ENCODE measurements at regions not wholly inside any gene's neighbourhood (a gene's known extent, or its start where the extent isn't known, plus 50 kb on each side); places are given as distances from the start of the nearest gene placed in this dataset.
A peak's percentile ranks its signal among the peaks of the same experiment; 100 is the strongest.

- DNase-seq (ENCODE audit: low spot score): no peak
Observed at GRCh38 chrX:13266641-13267345, 53.1 kb downstream of the ATXN3L start.

- no peak for DNase-seq (ENCODE audit: low spot score)
Observed at GRCh38 chrX:13265549-13266132, 54.2 kb downstream of the ATXN3L start.

GRCh38 chrX:13265111-13265510, 54.7 kb downstream of the ATXN3L start:
- DNase-seq (ENCODE audit: low spot score): no peak

- DNase-seq (ENCODE audit: low spot score): no peak
Observed at GRCh38 chrX:13263560-13264251, 56.1 kb downstream of the ATXN3L start.

GRCh38 chrX:13261348-13261747, 58.5 kb downstream of the ATXN3L start:
- DNase-seq (ENCODE audit: low spot score): no peak

- no peak for DNase-seq (ENCODE audit: low spot score)
Observed at GRCh38 chrX:13260598-13260997, 59.3 kb downstream of the ATXN3L start.

GRCh38 chrX:13258725-13259124, 61.1 kb downstream of the ATXN3L start:
- DNase-seq (ENCODE audit: low spot score): no peak

- DNase-seq (ENCODE audit: low spot score): no peak
Observed at GRCh38 chrX:13258052-13258444, 61.8 kb downstream of the ATXN3L start.

- no peak for DNase-seq (ENCODE audit: low spot score)
Observed at GRCh38 chrX:13257223-13258051, 62.4 kb downstream of the ATXN3L start.

GRCh38 chrX:13256603-13257002, 63.2 kb downstream of the ATXN3L start:
- DNase-seq (ENCODE audit: low spot score): no peak

GRCh38 chrX:13254870-13255269, 65.0 kb downstream of the ATXN3L start:
- no peak for DNase-seq (ENCODE audit: low spot score)

GRCh38 chrX:13254076-13254785, 65.6 kb downstream of the ATXN3L start:
- DNase-seq (ENCODE audit: low spot score): no peak

GRCh38 chrX:13253223-13253622, 66.6 kb downstream of the ATXN3L start:
- DNase-seq (ENCODE audit: low spot score): no peak

GRCh38 chrX:13252726-13253125, 67.1 kb downstream of the ATXN3L start:
- DNase-seq (ENCODE audit: low spot score): no peak

GRCh38 chrX:13250826-13251580, 68.8 kb downstream of the ATXN3L start:
- DNase-seq (ENCODE audit: low spot score): peak; percentile 41

- no peak for DNase-seq (ENCODE audit: low spot score)
Observed at GRCh38 chrX:13248867-13249486, 70.9 kb downstream of the ATXN3L start.

- no peak for DNase-seq (ENCODE audit: low spot score)
Observed at GRCh38 chrX:13239272-13239671, 80.6 kb downstream of the ATXN3L start.

- no peak for DNase-seq (ENCODE audit: low spot score)
Observed at GRCh38 chrX:13235930-13236329, 83.9 kb downstream of the ATXN3L start.

- DNase-seq (ENCODE audit: low spot score): no peak
Observed at GRCh38 chrX:13232484-13232883, 87.4 kb downstream of the ATXN3L start.

- no peak for DNase-seq (ENCODE audit: low spot score)
Observed at GRCh38 chrX:13226214-13226613, 93.6 kb downstream of the ATXN3L start.

Data from mucosa of gallbladder (tissue), 1 donor.